HepG2 (cell line): ENCODE measurements at regions not wholly inside any gene's neighbourhood (a gene's known extent, or its start where the extent isn't known, plus 50 kb on each side); places are given as distances from the start of the nearest gene placed in this dataset.

Experiments used
- ATAC-seq: fragments of 200-7000 bp; cut with Tn5 transposase; 3 replicates; pipeline ENCODE4 v1.9.1; 2020; ENCODE audit warnings: mild to moderate bottlenecking, moderate library complexity
- BruUV-seq: library from RNA; stranded (reverse); fragments of 400-500 nt; replicated peaks from 2 replicates; lab custom pipeline; 2021; lab: Mats Ljungman, UMichigan
- CTCF ChIA-PET: fragments of 300-600 bp; formaldehyde crosslinking; extraction: SDS; loops from one replicate; lab custom pipeline; 2021; ENCODE audit warnings: low total read pairs, inconsistent platforms, low intra/inter-chr PET ratio; lab: Yijun Ruan, JAX
- POLR2A ChIA-PET: fragments of 350-600 bp; sonication (Branson Sonifier 250); formaldehyde crosslinking; loops from one replicate; lab custom pipeline; 2020; ENCODE audit warnings: antibody characterized with exemption, inconsistent platforms; lab: Yijun Ruan, JAX
- DNase-seq: peaks from one replicate; pipeline ENCODE4 v3.0.0-alpha.2; 2015; ENCODE audit warnings: low spot score
- FAIRE-seq: peaks from 3 replicates; lab custom pipeline; 2011; peaks lifted over from hg19 to GRCh38; lab: Jason Lieb, UNC
- H2AFZ ChIP-seq: one replicate; pipeline ENCODE4 v1.6.1; 2011; ENCODE audit warnings: low read length, inconsistent platforms
- H3K27ac ChIP-seq: fragments of 300-600 bp; 3 replicates; pipeline ENCODE4 v1.8.0; 2011; ENCODE audit warnings: mixed run types, mild to moderate bottlenecking, mixed read lengths, low read length, inconsistent platforms; ENCODE audit not compliant: insufficient read depth; ENCODE audit errors: extremely low read length
- H3K27me3 ChIP-seq, 2 experiments: fragments of 200-600 bp in 1 of 2; 2 replicates in 1 of 2; 3 replicates in 1 of 2; pipeline versions ENCODE4 v1.6.0 to v1.8.0; 2011; ENCODE audit warnings: low read length in 2 of 2, mild to moderate bottlenecking in 2 of 2, moderate library complexity in 2 of 2, inconsistent platforms in 1 of 2; ENCODE audit not compliant: insufficient read depth in 2 of 2, control insufficient read depth in 1 of 2
- H3K36me3 ChIP-seq, 2 experiments: fragments of 200-600 bp in 1 of 2; replicated peaks in 1 of 2; 2 replicates in 1 of 2; 3 replicates in 1 of 2; pipeline versions ENCODE4 v1.5.1 to v1.8.0; 2011; ENCODE audit warnings: low read length in 2 of 2, inconsistent platforms in 1 of 2; ENCODE audit not compliant: insufficient read depth in 2 of 2, control insufficient read depth in 1 of 2
- H3K4me1 ChIP-seq: 2 replicates; pipeline ENCODE4 v1.5.1; 2012; ENCODE audit warnings: low read length, inconsistent platforms; ENCODE audit not compliant: insufficient read depth
- H3K4me2 ChIP-seq: 2 replicates; pipeline ENCODE4 v1.6.0; 2011; ENCODE audit warnings: low read depth, low read length, inconsistent platforms
- H3K4me3 ChIP-seq, 3 experiments: fragments of 200-600 bp in 1 of 3; sonication (generic), shearing (Covaris generic) in 1 of 3; replicated peaks in 1 of 3; 2 replicates each; pipeline ENCODE4 v1.5.1; 2011 to 2016; ENCODE audit warnings: low read length in 3 of 3, inconsistent platforms in 2 of 3, low read depth in 2 of 3, mild to moderate bottlenecking in 2 of 3, control low read depth in 1 of 3, mixed read lengths in 1 of 3; ENCODE audit not compliant: insufficient read depth in 1 of 3
- H3K79me2 ChIP-seq: one replicate; pipeline ENCODE4 v1.6.1; 2011; ENCODE audit warnings: low read length, inconsistent platforms; ENCODE audit not compliant: insufficient read depth
- H3K9ac ChIP-seq: 2 replicates; pipeline ENCODE4 v1.6.0; 2011; ENCODE audit warnings: mild to moderate bottlenecking, low read depth, low read length, inconsistent platforms; ENCODE audit not compliant: insufficient read depth
- H3K9me3 ChIP-seq: 2 replicates; pipeline ENCODE4 v1.5.1; 2012; ENCODE audit warnings: mild to moderate bottlenecking, low read length
- H4K20me1 ChIP-seq: 2 replicates; pipeline ENCODE4 v1.6.0; 2011; ENCODE audit warnings: inconsistent platforms, mild to moderate bottlenecking, low read length, moderate library complexity; ENCODE audit not compliant: insufficient read depth
- CTCF ChIP-seq: sonication (generic); formaldehyde crosslinking; IDR thresholded peaks from 2 replicates; pipeline ENCODE4 v1.5.0; 2020; ENCODE audit warnings: mild to moderate bottlenecking, missing genetic modification reagents, moderate library complexity
- E2F1 ChIP-seq: sonication (generic); formaldehyde crosslinking; IDR thresholded peaks from 2 replicates; pipeline ENCODE4 v1.5.0; 2020; ENCODE audit warnings: missing genetic modification reagents
- IKZF1 ChIP-seq: fragments of 450-650 bp; IDR thresholded peaks from 2 replicates; pipeline ENCODE4 v1.7.1; 2016
- SMC3 ChIP-seq: IDR thresholded peaks from 2 replicates; pipeline ENCODE4 v1.6.1; 2011; ENCODE audit warnings: low read length, improper control_type of control experiment
- STAG1 ChIP-seq: sonication (generic); formaldehyde crosslinking; IDR thresholded peaks from 2 replicates; pipeline ENCODE4 v1.4.0; 2020; ENCODE audit warnings: missing genetic modification reagents
- ZNF280B ChIP-seq: sonication (generic); formaldehyde crosslinking; IDR thresholded peaks from 2 replicates; pipeline ENCODE4 v1.5.0; 2020; ENCODE audit warnings: missing genetic modification reagents, mild to moderate bottlenecking, borderline replicate concordance
- ZNF567 ChIP-seq: sonication (generic); formaldehyde crosslinking; IDR thresholded peaks from 2 replicates; pipeline ENCODE4 v1.8.1; 2023; ENCODE audit warnings: mild to moderate bottlenecking, missing genetic modification reagents, borderline replicate concordance
- WGBS: methylation state at CpG from one replicate; pipeline ENCODE4 v1.1.6; 2017; ENCODE audit warnings: low lambda C conversion rate; 5-methylcytosine and 5-hydroxymethylcytosine counted together
- in situ Hi-C: cut with HindIII; loops from 2 replicates; pipeline ENCODE4 v1.10.0; 2017; ENCODE audit warnings: low pct_unique_long_range_greater_than_20kb; ENCODE audit not compliant: extremely low pct_ligation_motif_present
- intact Hi-C: fragments of 100-400 bp; cut with micrococcal nuclease; formaldehyde crosslinking; loops from one replicate; pipeline ENCODE4 v1.10.0; 2022; ENCODE audit not compliant: unreplicated experiment
- TF ChIP-seq, protein P1 (sequence below): sonication (generic); formaldehyde crosslinking; IDR thresholded peaks from 2 replicates; pipeline ENCODE4 v1.8.0; 2022; ENCODE audit warnings: missing genetic modification reagents, mild to moderate bottlenecking, borderline replicate concordance
- TF ChIP-seq, protein P2 (sequence below): sonication (generic); formaldehyde crosslinking; IDR thresholded peaks from 2 replicates; pipeline ENCODE4 v1.5.1; 2020; ENCODE audit warnings: mild to moderate bottlenecking, moderate library complexity, missing genetic modification reagents
- TF ChIP-seq, protein P3 (sequence below), 2 experiments: sonication (generic) in 1 of 2; formaldehyde crosslinking in 1 of 2; IDR thresholded peaks; 2 replicates each; pipeline versions ENCODE4 v1.6.1 to v1.9.0; 2014 to 2022; ENCODE audit warnings: antibody characterized with exemption in 1 of 2, borderline replicate concordance in 1 of 2, inconsistent platforms in 1 of 2, low read depth in 1 of 2, missing genetic modification reagents in 1 of 2

GRCh38 chr15:70210528-70210927 lies 112.8 kb upstream of the TLE3 start:
- no peaks in the 10 kb centered on the region for H3K4me1 ChIP-seq
- CTCF ChIA-PET: no interaction called here
- in situ Hi-C loops: no loop called here
- intact Hi-C loops: no loop called here
- POLR2A ChIA-PET: no interaction called here
- H3K4me2 ChIP-seq: no peak overlapping the region
- H3K9ac ChIP-seq: no peak overlapping the region
- WGBS: 51% methylated on average over 6 of the region's 6 CpGs
- no peak overlapping the region for H2AFZ ChIP-seq
- DNase-seq: no peak
- H3K4me3 ChIP-seq: no peak overlapping the region
- H3K79me2 ChIP-seq: no peaks in the 10 kb centered on the region
- no peak overlapping the region for H3K27ac ChIP-seq
- BruUV-seq: no TSS peak
- H4K20me1 ChIP-seq: peaks cover 3% of the 10 kb centered on the region; the same call in 1 of the 2 replicates
- H3K36me3 ChIP-seq: no peaks in the 10 kb centered on the region
- ATAC-seq: peak; percentile 53; the same call in 2 of the 3 replicates
- FAIRE-seq: no peak
- H3K9me3 ChIP-seq: no peaks in the 10 kb centered on the region
- peaks cover 3 to 50% of the 10 kb centered on the region in 2 experiments for H3K27me3 ChIP-seq
- TF ChIP-seq ZNF567 (no peak), STAG1 (CRISPR knock-in tag) (peak; percentile 61), SMC3 (peak; percentile 20; the same call in 1 of the 2 replicates), CTCF (peak; percentile 54), ZNF280B (CRISPR knock-in tag) (no peak), E2F1 (CRISPR knock-in tag) (no peak), IKZF1 (no peak)
- TF ChIP-seq, protein P1, sequence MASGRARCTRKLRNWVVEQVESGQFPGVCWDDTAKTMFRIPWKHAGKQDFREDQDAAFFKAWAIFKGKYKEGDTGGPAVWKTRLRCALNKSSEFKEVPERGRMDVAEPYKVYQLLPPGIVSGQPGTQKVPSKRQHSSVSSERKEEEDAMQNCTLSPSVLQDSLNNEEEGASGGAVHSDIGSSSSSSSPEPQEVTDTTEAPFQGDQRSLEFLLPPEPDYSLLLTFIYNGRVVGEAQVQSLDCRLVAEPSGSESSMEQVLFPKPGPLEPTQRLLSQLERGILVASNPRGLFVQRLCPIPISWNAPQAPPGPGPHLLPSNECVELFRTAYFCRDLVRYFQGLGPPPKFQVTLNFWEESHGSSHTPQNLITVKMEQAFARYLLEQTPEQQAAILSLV: no peak
- TF ChIP-seq, protein P2, sequence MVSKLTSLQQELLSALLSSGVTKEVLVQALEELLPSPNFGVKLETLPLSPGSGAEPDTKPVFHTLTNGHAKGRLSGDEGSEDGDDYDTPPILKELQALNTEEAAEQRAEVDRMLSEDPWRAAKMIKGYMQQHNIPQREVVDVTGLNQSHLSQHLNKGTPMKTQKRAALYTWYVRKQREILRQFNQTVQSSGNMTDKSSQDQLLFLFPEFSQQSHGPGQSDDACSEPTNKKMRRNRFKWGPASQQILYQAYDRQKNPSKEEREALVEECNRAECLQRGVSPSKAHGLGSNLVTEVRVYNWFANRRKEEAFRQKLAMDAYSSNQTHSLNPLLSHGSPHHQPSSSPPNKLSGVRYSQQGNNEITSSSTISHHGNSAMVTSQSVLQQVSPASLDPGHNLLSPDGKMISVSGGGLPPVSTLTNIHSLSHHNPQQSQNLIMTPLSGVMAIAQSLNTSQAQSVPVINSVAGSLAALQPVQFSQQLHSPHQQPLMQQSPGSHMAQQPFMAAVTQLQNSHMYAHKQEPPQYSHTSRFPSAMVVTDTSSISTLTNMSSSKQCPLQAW: no peak
- TF ChIP-seq, protein P3, sequence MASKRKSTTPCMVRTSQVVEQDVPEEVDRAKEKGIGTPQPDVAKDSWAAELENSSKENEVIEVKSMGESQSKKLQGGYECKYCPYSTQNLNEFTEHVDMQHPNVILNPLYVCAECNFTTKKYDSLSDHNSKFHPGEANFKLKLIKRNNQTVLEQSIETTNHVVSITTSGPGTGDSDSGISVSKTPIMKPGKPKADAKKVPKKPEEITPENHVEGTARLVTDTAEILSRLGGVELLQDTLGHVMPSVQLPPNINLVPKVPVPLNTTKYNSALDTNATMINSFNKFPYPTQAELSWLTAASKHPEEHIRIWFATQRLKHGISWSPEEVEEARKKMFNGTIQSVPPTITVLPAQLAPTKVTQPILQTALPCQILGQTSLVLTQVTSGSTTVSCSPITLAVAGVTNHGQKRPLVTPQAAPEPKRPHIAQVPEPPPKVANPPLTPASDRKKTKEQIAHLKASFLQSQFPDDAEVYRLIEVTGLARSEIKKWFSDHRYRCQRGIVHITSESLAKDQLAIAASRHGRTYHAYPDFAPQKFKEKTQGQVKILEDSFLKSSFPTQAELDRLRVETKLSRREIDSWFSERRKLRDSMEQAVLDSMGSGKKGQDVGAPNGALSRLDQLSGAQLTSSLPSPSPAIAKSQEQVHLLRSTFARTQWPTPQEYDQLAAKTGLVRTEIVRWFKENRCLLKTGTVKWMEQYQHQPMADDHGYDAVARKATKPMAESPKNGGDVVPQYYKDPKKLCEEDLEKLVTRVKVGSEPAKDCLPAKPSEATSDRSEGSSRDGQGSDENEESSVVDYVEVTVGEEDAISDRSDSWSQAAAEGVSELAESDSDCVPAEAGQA (IDR thresholded peaks at IDR 0.05; ENCODE audit: low read depth): no peak
- TF ChIP-seq, protein P3 (CRISPR knock-in tag; IDR thresholded peaks at IDR 0.05; ENCODE audit: borderline replicate concordance): no peak
